ENCODE measurements at regions not wholly inside any gene's neighbourhood (a gene's known extent, or its start where the extent isn't known, plus 50 kb on each side); places are given as distances from the start of the nearest gene placed in this dataset.

DNA sequence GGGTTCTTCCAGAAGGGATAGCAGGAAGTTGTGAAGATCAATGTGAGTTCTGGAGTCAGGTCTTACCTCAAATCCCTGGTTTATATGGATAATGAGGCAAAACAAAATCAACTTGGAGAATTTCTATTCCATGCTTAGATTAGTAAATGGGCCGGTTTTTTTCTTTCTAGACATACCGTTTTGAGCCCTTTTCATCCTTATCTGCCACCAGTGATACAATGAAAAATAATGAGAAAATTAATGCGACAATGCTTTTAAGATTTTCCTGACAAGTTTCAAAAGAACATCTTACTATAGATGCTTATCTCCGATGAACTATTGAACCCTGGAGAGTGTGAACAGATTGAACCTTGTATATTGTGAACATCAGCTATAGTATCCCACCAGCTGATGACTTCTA, 262.7 kb downstream of the BTG1 start:
- no peak for TF ChIP-seq POLR2AphosphoS5 (IDR thresholded peaks at IDR 0.05; ENCODE audit: low read depth, low read length)
- TF ChIP-seq, protein P1, sequence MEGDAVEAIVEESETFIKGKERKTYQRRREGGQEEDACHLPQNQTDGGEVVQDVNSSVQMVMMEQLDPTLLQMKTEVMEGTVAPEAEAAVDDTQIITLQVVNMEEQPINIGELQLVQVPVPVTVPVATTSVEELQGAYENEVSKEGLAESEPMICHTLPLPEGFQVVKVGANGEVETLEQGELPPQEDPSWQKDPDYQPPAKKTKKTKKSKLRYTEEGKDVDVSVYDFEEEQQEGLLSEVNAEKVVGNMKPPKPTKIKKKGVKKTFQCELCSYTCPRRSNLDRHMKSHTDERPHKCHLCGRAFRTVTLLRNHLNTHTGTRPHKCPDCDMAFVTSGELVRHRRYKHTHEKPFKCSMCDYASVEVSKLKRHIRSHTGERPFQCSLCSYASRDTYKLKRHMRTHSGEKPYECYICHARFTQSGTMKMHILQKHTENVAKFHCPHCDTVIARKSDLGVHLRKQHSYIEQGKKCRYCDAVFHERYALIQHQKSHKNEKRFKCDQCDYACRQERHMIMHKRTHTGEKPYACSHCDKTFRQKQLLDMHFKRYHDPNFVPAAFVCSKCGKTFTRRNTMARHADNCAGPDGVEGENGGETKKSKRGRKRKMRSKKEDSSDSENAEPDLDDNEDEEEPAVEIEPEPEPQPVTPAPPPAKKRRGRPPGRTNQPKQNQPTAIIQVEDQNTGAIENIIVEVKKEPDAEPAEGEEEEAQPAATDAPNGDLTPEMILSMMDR (IDR thresholded peaks at IDR 0.05), result no peak
